Trophoblast cell (in vitro differentiated cells and primary cell): ENCODE measurements at regions not wholly inside any gene's neighbourhood (a gene's known extent, or its start where the extent isn't known, plus 50 kb on each side); places are given as distances from the start of the nearest gene placed in this dataset.

Source experiments
- DNase-seq, 2 donors: peaks; one replicate each; pipeline ENCODE4 v3.0.0-alpha.2; 2016
- H2AFZ ChIP-seq: 2 replicates; pipeline ENCODE4 v1.6.1; 2013; ENCODE audit warnings: low read length, moderate library complexity, mild to moderate bottlenecking; ENCODE audit not compliant: insufficient read depth, poor library complexity
- H2AK5ac ChIP-seq: 2 replicates; pipeline ENCODE4 v1.6.1; 2013; ENCODE audit warnings: mild to moderate bottlenecking, low read length
- H2BK120ac ChIP-seq: 2 replicates; pipeline ENCODE4 v1.6.1; 2013; ENCODE audit warnings: low read length, mild to moderate bottlenecking, moderate library complexity; ENCODE audit not compliant: insufficient read depth, poor library complexity
- H2BK12ac ChIP-seq: 2 replicates; pipeline ENCODE4 v1.6.1; 2013; ENCODE audit warnings: mild to moderate bottlenecking, low read length, moderate library complexity
- H2BK5ac ChIP-seq: 2 replicates; pipeline ENCODE4 v1.6.1; 2013; ENCODE audit warnings: low read length, low read depth, moderate library complexity, mild to moderate bottlenecking; ENCODE audit not compliant: poor library complexity
- H3K14ac ChIP-seq: 2 replicates; pipeline ENCODE4 v1.6.1; 2013; ENCODE audit warnings: mild to moderate bottlenecking, low read length
- H3K18ac ChIP-seq: 2 replicates; pipeline ENCODE4 v1.6.1; 2013; ENCODE audit warnings: mild to moderate bottlenecking, low read length
- H3K23ac ChIP-seq: 2 replicates; pipeline ENCODE4 v1.6.1; 2013; ENCODE audit warnings: low read length
- H3K27ac ChIP-seq: 2 replicates; pipeline ENCODE4 v1.5.1; 2013; ENCODE audit warnings: low read depth, mild to moderate bottlenecking, inconsistent platforms, low read length, moderate library complexity
- H3K27me3 ChIP-seq: 2 replicates; pipeline ENCODE4 v1.6.1; 2013; ENCODE audit warnings: inconsistent platforms, mild to moderate bottlenecking, low read length, moderate library complexity; ENCODE audit not compliant: insufficient read depth
- H3K36me3 ChIP-seq, 2 experiments: 1 replicate in 1 of 2; 2 replicates in 1 of 2; pipeline ENCODE4 v1.6.1; 2013; ENCODE audit warnings: low read length in 2 of 2, mild to moderate bottlenecking in 2 of 2, moderate library complexity in 1 of 2; ENCODE audit not compliant: insufficient read depth in 2 of 2, control insufficient read depth in 1 of 2
- H3K4ac ChIP-seq: 2 replicates; pipeline ENCODE4 v1.6.1; 2013; ENCODE audit warnings: low read depth, mild to moderate bottlenecking, low read length, moderate library complexity
- H3K4me1 ChIP-seq, 2 experiments: 1 replicate in 1 of 2; 2 replicates in 1 of 2; pipeline ENCODE4 v1.6.1; 2013; ENCODE audit warnings: low read length in 2 of 2, mild to moderate bottlenecking in 2 of 2, moderate library complexity in 1 of 2; ENCODE audit not compliant: insufficient read depth in 2 of 2, control insufficient read depth in 1 of 2
- H3K4me2 ChIP-seq: 2 replicates; pipeline ENCODE4 v1.6.1; 2013; ENCODE audit warnings: inconsistent platforms, mild to moderate bottlenecking, low read length, moderate library complexity
- H3K4me3 ChIP-seq: 2 replicates; pipeline ENCODE4 v1.5.1; 2013; ENCODE audit warnings: mild to moderate bottlenecking, low read depth, low read length, inconsistent platforms
- H3K79me1 ChIP-seq: one replicate; pipeline ENCODE4 v1.6.1; 2013; ENCODE audit warnings: low read length
- H3K79me2 ChIP-seq: 2 replicates; pipeline ENCODE4 v1.6.1; 2013; ENCODE audit warnings: low read length, mild to moderate bottlenecking; ENCODE audit not compliant: control insufficient read depth, insufficient read depth, poor library complexity
- H3K9ac ChIP-seq: 2 replicates; pipeline ENCODE4 v1.6.1; 2013; ENCODE audit warnings: mild to moderate bottlenecking, low read length
- H3K9me3 ChIP-seq: 2 replicates; pipeline ENCODE4 v1.6.1; 2013; ENCODE audit warnings: low read depth, mild to moderate bottlenecking, control low read depth, inconsistent platforms, low read length; ENCODE audit not compliant: insufficient read depth
- H4K12ac ChIP-seq: 2 replicates; pipeline ENCODE4 v1.6.1; 2013; ENCODE audit warnings: low read depth, mild to moderate bottlenecking, low read length, moderate library complexity
- H4K8ac ChIP-seq: 2 replicates; pipeline ENCODE4 v1.6.1; 2013; ENCODE audit warnings: low read depth, mild to moderate bottlenecking, low read length, moderate library complexity
- H4K91ac ChIP-seq: one replicate; pipeline ENCODE4 v1.6.1; 2013; ENCODE audit warnings: low read depth, mild to moderate bottlenecking, low read length, moderate library complexity
- WGBS: extraction: QIAGEN DNeasy Blood & Tissue Kit; methylation state at CpG from one replicate; pipeline ENCODE4 v1.1.7; 2013; ENCODE audit warnings: missing lambda C conversion rate; ENCODE audit not compliant: insufficient read length, insufficient coverage; ENCODE audit errors: extremely low coverage; 5-methylcytosine and 5-hydroxymethylcytosine counted together

DNA sequence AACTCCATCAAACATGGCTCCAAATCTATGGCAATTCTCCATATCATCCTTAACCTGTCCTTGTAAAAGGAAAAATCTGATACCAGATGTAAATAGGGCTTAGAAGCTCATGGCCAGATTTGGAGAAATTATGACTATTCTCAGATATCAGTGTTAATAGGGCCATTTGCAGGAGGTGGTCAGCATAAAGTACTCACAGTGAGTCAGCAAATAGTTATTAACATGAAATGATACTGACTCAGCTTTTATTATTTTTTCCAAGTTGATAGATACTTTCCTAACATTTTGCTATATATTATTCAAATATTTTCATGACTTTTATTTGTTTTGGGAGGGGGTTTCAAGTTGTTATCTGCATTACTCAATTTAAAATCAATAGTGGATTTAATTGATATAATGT lies 255.8 kb downstream of the MFSD1 start:
- H3K9me3 ChIP-seq, result no peaks in the 10 kb centered on the region
- H3K27me3 ChIP-seq, result no peaks in the 10 kb centered on the region
- H4K91ac ChIP-seq, result no peak overlapping the region
- no peak overlapping the region for H2BK12ac ChIP-seq
- H3K79me1 ChIP-seq, result no peaks in the 10 kb centered on the region
- H3K18ac ChIP-seq, result no peak overlapping the region
- no peak for DNase-seq
- no peak overlapping the region for H2AK5ac ChIP-seq
- H3K14ac ChIP-seq, result no peak overlapping the region
- no peak overlapping the region for H3K9ac ChIP-seq
- H3K36me3 ChIP-seq, result no peaks in the 10 kb centered on the region
- H2BK120ac ChIP-seq, result no peak overlapping the region
- no peak overlapping the region for H2BK5ac ChIP-seq
- H4K12ac ChIP-seq, result no peak overlapping the region
- H3K4ac ChIP-seq, result no peak overlapping the region
- no peak overlapping the region for H3K4me3 ChIP-seq
- H3K23ac ChIP-seq, result no peak overlapping the region
- no peak overlapping the region for H3K27ac ChIP-seq
- H2AFZ ChIP-seq, result no peak overlapping the region
- no peaks in the 10 kb centered on the region for H3K4me1 ChIP-seq
- no peak overlapping the region for H4K8ac ChIP-seq
- H3K79me2 ChIP-seq, result no peaks in the 10 kb centered on the region
- no peak overlapping the region for H3K4me2 ChIP-seq

DNA sequence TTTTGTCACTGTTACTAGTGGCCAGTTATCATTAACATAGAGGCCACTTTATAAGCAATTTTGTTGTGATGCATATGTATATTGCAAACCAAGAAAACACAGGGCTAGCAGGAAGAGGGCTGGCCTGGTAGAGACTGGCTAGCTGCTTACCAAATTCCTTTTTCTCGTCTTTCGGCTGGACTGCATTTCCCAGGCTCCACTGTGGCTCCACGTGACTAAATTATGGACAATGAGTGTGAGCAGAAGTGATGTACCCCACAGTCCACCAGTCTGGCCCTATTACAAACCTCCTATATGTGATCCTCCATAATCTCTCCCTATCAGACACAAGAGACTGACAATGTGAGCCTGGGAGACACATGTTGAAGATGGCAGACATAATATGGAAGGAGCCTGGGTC lies 257.0 kb downstream of the MFSD1 start:
- no peaks in the 10 kb centered on the region for H3K79me1 ChIP-seq

DNA sequence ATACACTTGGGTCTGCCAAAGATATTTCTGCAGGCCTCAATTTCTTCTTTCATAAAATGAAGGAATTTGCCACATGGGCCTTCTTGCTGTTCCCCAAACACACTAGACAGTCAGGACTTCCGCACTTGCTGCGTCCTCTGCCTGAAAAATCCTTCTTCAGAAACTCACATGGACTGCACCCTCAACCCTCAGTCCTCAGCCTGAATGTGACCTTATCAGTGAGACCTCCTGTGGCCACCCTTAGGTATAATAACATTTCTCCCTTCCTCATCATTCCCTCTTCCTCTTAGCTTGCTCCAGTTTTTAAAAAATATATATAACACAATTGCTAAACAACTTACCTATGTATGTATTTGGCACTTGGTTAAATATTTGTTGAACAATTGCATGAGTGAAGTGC lies 257.5 kb downstream of the MFSD1 start:
- H2BK120ac ChIP-seq, result no peak overlapping the region
- H3K23ac ChIP-seq, result no peak overlapping the region
- no peaks in the 10 kb centered on the region for H3K9me3 ChIP-seq
- no peak overlapping the region for H3K9ac ChIP-seq
- no peaks in the 10 kb centered on the region for H3K79me2 ChIP-seq
- WGBS, result no CpG with 5 or more reads among the region's 2 CpGs
- H3K36me3 ChIP-seq, result no peaks in the 10 kb centered on the region
- H3K18ac ChIP-seq, result no peak overlapping the region
- DNase-seq, result no peak
- H2BK5ac ChIP-seq, result no peak overlapping the region
- no peak overlapping the region for H3K4ac ChIP-seq
- no peak overlapping the region for H3K27ac ChIP-seq
- no peak overlapping the region for H3K4me3 ChIP-seq
- H4K8ac ChIP-seq, result no peak overlapping the region
- no peak overlapping the region for H4K12ac ChIP-seq
- no peak overlapping the region for H4K91ac ChIP-seq
- no peak overlapping the region for H3K14ac ChIP-seq
- no peaks in the 10 kb centered on the region for H3K79me1 ChIP-seq
- H2AFZ ChIP-seq, result no peak overlapping the region
- H3K4me2 ChIP-seq, result no peak overlapping the region
- no peaks in the 10 kb centered on the region for H3K27me3 ChIP-seq
- no peak overlapping the region for H2BK12ac ChIP-seq
- no peaks in the 10 kb centered on the region for H3K4me1 ChIP-seq
- H2AK5ac ChIP-seq, result no peak overlapping the region

More for the DNA sequence above, 257.0 kb downstream of the MFSD1 start:
- H3K23ac ChIP-seq, result no peak overlapping the region
- no peak overlapping the region for H3K18ac ChIP-seq
- no peaks in the 10 kb centered on the region for H3K4me1 ChIP-seq
- H4K12ac ChIP-seq, result no peak overlapping the region
- H4K8ac ChIP-seq, result no peak overlapping the region
- no peak overlapping the region for H3K4me2 ChIP-seq
- no peaks in the 10 kb centered on the region for H3K9me3 ChIP-seq
- H2AK5ac ChIP-seq, result no peak overlapping the region
- no peak overlapping the region for H3K4me3 ChIP-seq
- no peaks in the 10 kb centered on the region for H3K27me3 ChIP-seq
- no peak overlapping the region for H3K14ac ChIP-seq
- no peaks in the 10 kb centered on the region for H3K79me2 ChIP-seq
- no peak for DNase-seq
- no peak overlapping the region for H3K4ac ChIP-seq
- no CpG with 5 or more reads among the region's 3 CpGs for WGBS
- H3K36me3 ChIP-seq, result no peaks in the 10 kb centered on the region
- no peak overlapping the region for H2BK120ac ChIP-seq
- H4K91ac ChIP-seq, result no peak overlapping the region
- H3K9ac ChIP-seq, result no peak overlapping the region
- no peak overlapping the region for H2AFZ ChIP-seq
- H3K27ac ChIP-seq, result no peak overlapping the region
- H2BK5ac ChIP-seq, result no peak overlapping the region
- no peak overlapping the region for H2BK12ac ChIP-seq

DNA sequence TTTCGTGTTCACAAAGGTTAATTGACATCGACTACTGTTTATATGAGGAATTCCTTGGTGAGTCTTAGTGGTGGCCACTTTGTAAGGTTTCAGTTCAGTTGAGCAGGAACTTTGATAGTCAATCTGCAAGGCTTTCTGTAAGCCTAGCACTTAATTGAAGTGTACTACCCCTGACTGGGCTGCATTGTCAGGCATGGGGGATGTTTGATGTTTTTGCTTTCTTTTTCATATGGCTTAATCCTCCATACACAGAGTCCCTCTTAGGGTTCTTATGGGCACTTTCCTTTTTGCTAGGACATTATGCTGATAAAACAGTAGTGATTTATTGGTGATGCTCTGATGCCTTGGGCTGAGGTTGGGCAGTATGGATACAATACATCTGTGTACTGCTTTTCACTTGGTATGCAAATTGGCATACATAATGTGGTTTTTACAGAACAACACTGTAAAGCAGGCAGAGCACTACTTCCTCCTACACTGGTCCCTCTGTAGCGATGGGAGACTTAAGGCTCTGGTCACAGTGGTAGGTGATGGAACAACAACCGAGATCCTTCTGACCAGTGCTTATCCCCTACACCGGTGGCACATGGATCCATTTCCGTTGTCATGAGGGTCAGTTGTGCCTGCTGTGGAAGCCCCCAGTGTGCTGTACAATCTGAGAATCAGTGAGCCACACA lies 261.0 kb downstream of the MFSD1 start:
- no peak overlapping the region for H2BK5ac ChIP-seq
- no peak overlapping the region for H3K23ac ChIP-seq
- H4K91ac ChIP-seq, result no peak overlapping the region
- H3K9ac ChIP-seq, result no peak overlapping the region
- H3K36me3 ChIP-seq, result no peaks in the 10 kb centered on the region
- no peak overlapping the region for H2BK12ac ChIP-seq
- no peaks in the 10 kb centered on the region for H3K4me1 ChIP-seq
- no peak overlapping the region for H4K8ac ChIP-seq
- H4K12ac ChIP-seq, result no peak overlapping the region
- WGBS, result no CpG with 5 or more reads among the region's 6 CpGs
- DNase-seq, result no peak
- no peak overlapping the region for H3K4me3 ChIP-seq
- no peaks in the 10 kb centered on the region for H3K9me3 ChIP-seq
- no peaks in the 10 kb centered on the region for H3K79me1 ChIP-seq
- H3K27me3 ChIP-seq, result no peaks in the 10 kb centered on the region
- H3K18ac ChIP-seq, result no peak overlapping the region
- H2BK120ac ChIP-seq, result no peak overlapping the region
- no peak overlapping the region for H2AK5ac ChIP-seq
- no peak overlapping the region for H3K4me2 ChIP-seq
- H3K4ac ChIP-seq, result no peak overlapping the region
- no peak overlapping the region for H2AFZ ChIP-seq
- H3K14ac ChIP-seq, result no peak overlapping the region
- no peaks in the 10 kb centered on the region for H3K79me2 ChIP-seq
- H3K27ac ChIP-seq, result no peak overlapping the region
